IMR-90 (cell line): ENCODE measurements at regions not wholly inside any gene's neighbourhood (a gene's known extent, or its start where the extent isn't known, plus 50 kb on each side); places are given as distances from the start of the nearest gene placed in this dataset.

Experiments used
- CTCF ChIP-seq: conservative IDR thresholded peaks from 2 replicates; pipeline ENCODE4 v1.5.1; 2012; ENCODE audit warnings: mild to moderate bottlenecking, low read depth, low read length, improper control_type of control experiment
- SMC3 ChIP-seq: fragments of 150-350 bp; IDR thresholded peaks from 2 replicates; pipeline ENCODE4 v1.6.1; 2016; ENCODE audit warnings: low read depth, mild to moderate bottlenecking, antibody characterized with exemption, low read length, moderate library complexity

GRCh38 chr20:9949563-9949962 lies 85.2 kb upstream of the ANKEF1 start:
- TF ChIP-seq CTCF (no peak), SMC3 (no peak)
